ENCODE measurements at regions not wholly inside any gene's neighbourhood (a gene's known extent, or its start where the extent isn't known, plus 50 kb on each side); places are given as distances from the start of the nearest gene placed in this dataset.

- TF ChIP-seq SIN3A (conservative IDR thresholded peaks at IDR 0.05 in 1 of 2, IDR thresholded peaks at IDR 0.05 in 1 of 2; ENCODE audit: low read depth in 1 of 2, low read length in 2 of 2) (no peak), SRF (IDR thresholded peaks at IDR 0.05; ENCODE audit: low read depth, low read length) (no peak), TAF7 (optimal IDR thresholded peaks at IDR 0.05; ENCODE audit: borderline replicate concordance, low read depth, low read length) (no peak), JUND (IDR thresholded peaks at IDR 0.05; ENCODE audit: low read length) (no peak), NRF1 (IDR thresholded peaks at IDR 0.05; ENCODE audit: low read depth, low read length) (no peak), POLR2AphosphoS5 (IDR thresholded peaks at IDR 0.05; ENCODE audit: low read depth, low read length) (no peak), POLR2A (IDR thresholded peaks at IDR 0.05; ENCODE audit: control extremely low read depth in 1 of 2, low read depth in 2 of 2, low read length in 2 of 2) (no peak), TCF12 (IDR thresholded peaks at IDR 0.05; ENCODE audit: low read depth, low read length) (no peak), NANOG (IDR thresholded peaks at IDR 0.05; ENCODE audit: insufficient read depth, low read depth, low read length, poor library complexity, severe bottlenecking) (no peak), CEBPB (IDR thresholded peaks at IDR 0.05; ENCODE audit: low read depth, low read length) (no peak)
- TF ChIP-seq, protein P1, sequence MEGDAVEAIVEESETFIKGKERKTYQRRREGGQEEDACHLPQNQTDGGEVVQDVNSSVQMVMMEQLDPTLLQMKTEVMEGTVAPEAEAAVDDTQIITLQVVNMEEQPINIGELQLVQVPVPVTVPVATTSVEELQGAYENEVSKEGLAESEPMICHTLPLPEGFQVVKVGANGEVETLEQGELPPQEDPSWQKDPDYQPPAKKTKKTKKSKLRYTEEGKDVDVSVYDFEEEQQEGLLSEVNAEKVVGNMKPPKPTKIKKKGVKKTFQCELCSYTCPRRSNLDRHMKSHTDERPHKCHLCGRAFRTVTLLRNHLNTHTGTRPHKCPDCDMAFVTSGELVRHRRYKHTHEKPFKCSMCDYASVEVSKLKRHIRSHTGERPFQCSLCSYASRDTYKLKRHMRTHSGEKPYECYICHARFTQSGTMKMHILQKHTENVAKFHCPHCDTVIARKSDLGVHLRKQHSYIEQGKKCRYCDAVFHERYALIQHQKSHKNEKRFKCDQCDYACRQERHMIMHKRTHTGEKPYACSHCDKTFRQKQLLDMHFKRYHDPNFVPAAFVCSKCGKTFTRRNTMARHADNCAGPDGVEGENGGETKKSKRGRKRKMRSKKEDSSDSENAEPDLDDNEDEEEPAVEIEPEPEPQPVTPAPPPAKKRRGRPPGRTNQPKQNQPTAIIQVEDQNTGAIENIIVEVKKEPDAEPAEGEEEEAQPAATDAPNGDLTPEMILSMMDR (IDR thresholded peaks at IDR 0.05; ENCODE audit: control extremely low read depth in 1 of 3, insufficient read depth in 1 of 3, low read depth in 1 of 3, low read length in 3 of 3): no peak
- TF ChIP-seq, protein P2, sequence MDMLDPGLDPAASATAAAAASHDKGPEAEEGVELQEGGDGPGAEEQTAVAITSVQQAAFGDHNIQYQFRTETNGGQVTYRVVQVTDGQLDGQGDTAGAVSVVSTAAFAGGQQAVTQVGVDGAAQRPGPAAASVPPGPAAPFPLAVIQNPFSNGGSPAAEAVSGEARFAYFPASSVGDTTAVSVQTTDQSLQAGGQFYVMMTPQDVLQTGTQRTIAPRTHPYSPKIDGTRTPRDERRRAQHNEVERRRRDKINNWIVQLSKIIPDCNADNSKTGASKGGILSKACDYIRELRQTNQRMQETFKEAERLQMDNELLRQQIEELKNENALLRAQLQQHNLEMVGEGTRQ (IDR thresholded peaks at IDR 0.05; ENCODE audit: low read length): no peak
These were observed 86.3 kb upstream of the PMEPA1 start for GRCh38 chr20:57795977-57796560.

Data from H1 (cell line).